GM21526 (cell line): ENCODE measurements at regions not wholly inside any gene's neighbourhood (a gene's known extent, or its start where the extent isn't known, plus 50 kb on each side); places are given as distances from the start of the nearest gene placed in this dataset.
"Not testable (repeated sequence)": the region's sequence is repeated elsewhere in the genome, so short reads cannot be mapped to it uniquely, and the experiment has no call there.

Experiments
- ATAC-seq: cut with Tn5 transposase; IDR thresholded peaks from one replicate; pipeline ENCODE4 v1.9.1; 2021; ENCODE audit warnings: moderate library complexity; ENCODE audit not compliant: unreplicated experiment, low FRiP score

DNA sequence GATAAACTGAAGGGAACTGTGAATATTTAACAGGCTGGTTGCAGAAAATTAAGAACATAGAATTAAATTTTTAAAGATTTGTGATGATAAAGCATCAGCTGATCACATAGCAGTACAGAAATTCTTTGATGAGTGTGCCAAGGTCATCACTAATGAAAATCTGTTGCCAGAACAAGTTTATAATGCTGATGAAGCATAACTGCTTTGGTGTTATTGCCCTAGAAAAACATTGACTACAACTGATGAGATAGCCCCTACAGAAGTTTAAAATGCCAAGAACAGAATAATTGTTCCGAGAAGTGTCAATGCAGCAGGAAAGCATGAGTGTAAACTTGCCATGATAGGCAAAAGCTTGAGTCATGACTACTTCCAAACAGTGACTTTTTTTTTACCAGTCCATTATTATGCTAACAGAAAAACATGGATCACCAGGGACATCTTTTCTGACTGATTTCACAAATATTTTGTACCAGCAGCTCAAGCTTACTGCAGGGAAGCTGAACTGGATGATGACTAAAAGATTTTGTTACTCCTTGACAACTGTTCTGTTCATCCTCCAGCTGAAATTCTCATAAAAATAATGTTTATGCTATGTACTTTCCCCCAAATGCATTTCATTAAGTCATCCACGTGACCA is 1136.6 kb downstream of the FAT4 start:
- ATAC-seq, result no peak

DNA sequence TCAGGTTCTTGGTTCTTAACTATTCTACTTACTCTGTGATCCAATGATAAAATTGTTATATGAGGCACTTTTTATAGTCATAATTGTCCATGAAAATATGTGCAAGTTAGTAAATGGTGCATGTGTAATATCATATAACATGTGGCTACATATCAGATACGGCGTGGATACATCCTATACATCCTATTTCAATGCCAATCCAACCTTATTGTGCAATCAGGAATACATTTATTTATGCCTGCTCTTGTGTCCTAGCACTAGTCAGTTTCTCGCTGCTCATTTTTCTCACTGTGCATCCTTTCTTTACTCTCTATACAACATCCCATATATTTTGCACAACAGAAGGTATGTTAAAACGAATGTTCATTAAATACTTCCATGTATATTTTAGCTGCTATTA is 1141.1 kb downstream of the FAT4 start:
- no peak for ATAC-seq

- ATAC-seq, result no peak
These were observed 1144.2 kb downstream of the FAT4 start for GRCh38 chr4:126458993-126459392.

DNA sequence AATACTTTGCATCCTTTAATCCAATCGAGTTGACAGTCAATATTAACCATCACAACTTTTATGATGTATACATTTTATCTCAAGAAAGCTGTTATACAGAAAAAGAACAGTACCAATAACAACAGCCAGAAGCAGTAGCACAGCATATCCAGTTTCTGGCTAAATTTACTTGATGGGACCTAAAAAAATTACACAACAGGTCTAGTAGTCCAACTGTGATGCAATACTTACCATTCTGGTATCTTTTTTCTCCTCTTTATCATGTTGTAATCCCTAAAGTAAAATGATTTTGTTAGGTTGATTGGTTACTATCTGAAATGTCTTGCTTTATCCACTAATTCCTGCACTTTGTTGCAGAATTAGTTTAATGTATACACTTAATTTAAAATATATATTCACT is 1150.6 kb downstream of the FAT4 start:
- no peak for ATAC-seq

GRCh38 chr4:126466848-126467247 is 1152.1 kb downstream of the FAT4 start:
- ATAC-seq, result no peak

GRCh38 chr4:126468144-126468543 is 1153.4 kb downstream of the FAT4 start:
- ATAC-seq, result no peak

- no peak for ATAC-seq
These were observed 1156.1 kb downstream of the FAT4 start for GRCh38 chr4:126470862-126471261.

DNA sequence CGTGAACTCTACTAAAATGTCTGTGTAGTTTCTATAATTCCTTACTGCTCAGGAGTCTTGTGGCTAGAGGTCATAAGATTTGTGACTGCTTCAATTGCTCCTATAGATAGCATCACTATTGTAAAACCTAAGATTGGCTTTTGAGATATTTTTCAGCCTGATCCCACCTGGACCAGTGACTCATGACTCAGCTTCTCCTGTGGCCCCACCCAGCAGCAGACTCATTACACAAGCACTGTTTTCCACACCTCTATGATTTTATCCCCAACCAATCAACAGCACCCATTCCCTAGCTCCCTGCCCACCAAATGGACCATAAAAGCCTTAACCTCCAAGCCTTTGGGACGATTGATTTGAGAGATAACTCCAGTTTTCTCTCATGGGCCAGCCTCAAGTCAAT is 1157.0 kb upstream of the INTU start:
- ATAC-seq, result no peak

DNA sequence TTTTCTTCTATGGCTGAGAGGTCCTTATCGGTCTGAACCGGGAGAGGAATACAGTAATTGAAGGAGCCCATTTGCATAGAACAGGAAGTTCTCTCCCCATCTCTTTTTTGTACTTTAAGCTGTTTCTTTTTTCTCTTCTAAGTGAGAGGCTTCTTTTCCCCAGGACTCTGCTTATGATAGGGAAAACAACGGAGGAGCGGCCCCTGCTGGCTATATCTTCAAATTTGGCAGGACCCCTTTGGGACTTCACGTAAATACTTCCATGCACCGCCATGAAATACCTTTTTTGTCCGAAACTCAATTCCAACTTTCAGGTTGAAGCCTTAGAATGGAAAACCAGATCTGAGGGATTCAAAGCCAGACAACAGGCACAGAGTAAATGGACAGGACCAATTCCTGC is 1153.0 kb upstream of the INTU start:
- ATAC-seq, result no peak

- no peak for ATAC-seq
These were observed 1150.4 kb upstream of the INTU start for GRCh38 chr4:126482311-126482710.

- ATAC-seq, result no peak
These were observed 1146.4 kb upstream of the INTU start for GRCh38 chr4:126486377-126486776.

DNA sequence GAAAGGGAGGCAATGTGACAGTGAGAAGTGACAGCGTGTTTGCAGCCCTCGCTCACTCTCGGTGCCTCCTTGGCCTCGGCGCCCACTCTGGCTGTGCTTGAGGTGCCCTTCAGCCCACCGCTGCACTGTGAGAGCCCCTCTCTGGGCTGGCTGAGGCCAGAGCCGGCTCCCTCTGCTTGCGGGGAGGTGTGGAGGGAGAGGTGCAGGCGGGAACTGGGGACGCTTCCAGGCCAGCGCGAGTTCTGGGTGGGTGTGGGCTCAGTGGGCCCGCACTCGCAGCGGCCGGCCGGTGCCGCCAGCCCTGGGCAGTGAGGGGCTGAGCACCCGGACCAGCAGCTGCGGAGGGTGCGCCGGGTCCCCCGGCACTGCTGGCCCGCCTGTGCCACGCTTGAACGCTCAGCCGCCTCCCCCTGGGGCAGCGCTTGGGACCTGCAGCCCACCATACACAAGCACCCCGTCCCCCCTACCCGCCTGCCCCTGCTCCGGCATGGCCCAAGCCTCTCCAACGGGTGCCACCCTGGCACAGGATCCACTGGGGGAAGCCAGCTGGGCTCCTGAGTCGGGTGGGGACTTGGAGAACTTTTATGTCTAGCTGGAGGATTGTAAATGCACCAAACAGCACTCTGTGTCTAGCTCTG is 1142.8 kb upstream of the INTU start:
- ATAC-seq, result no peak

- ATAC-seq, result no peak
These were observed 1137.5 kb upstream of the INTU start for GRCh38 chr4:126495163-126495752.

GRCh38 chr4:126512979-126513378 is 1119.8 kb upstream of the INTU start:
- ATAC-seq, result no peak

DNA sequence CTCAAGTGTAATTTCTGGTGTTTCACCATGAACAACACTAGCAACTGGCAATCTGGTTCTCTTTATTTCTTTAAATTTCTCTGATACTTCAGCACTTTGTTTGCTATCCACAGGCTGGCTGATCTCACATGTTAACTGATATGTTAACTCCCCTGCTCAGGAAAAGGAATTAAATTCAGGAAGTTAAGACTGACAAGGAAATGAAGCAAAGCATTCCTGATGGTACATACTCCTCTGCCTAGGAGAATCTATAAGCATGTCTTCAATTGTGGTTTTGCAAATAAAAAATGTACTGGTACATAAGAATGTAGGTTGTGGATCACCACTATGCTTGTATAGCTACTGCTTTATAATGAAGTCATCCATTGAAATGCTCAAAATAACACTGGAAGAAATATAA is 1119.2 kb upstream of the INTU start:
- ATAC-seq, result no peak

GRCh38 chr4:126520731-126521130 is 1112.0 kb upstream of the INTU start:
- ATAC-seq, result no peak

DNA sequence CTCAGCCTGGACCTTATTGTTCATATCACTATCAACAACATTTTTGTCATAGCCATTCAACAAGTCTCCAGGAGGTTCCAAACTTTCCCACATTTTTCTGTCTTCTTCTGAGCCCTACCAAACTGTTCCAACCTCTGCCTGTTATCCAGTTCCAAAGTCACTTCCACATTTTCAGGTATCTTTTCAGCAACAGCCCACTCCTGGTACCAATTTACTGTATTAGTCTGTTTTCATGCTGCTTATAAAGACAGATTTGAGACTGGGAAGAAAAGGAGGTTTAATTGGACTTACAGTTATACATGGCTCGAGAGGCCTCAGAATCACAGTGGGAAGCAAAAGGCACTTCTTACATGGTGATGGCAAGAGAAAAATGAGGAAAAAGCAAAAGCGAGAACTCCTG is 1107.4 kb upstream of the INTU start:
- not testable (repeated sequence) for ATAC-seq

GRCh38 chr4:126526335-126526734 is 1106.4 kb upstream of the INTU start:
- no peak for ATAC-seq

- no peak for ATAC-seq
These were observed 1102.8 kb upstream of the INTU start for GRCh38 chr4:126529997-126530396.

DNA sequence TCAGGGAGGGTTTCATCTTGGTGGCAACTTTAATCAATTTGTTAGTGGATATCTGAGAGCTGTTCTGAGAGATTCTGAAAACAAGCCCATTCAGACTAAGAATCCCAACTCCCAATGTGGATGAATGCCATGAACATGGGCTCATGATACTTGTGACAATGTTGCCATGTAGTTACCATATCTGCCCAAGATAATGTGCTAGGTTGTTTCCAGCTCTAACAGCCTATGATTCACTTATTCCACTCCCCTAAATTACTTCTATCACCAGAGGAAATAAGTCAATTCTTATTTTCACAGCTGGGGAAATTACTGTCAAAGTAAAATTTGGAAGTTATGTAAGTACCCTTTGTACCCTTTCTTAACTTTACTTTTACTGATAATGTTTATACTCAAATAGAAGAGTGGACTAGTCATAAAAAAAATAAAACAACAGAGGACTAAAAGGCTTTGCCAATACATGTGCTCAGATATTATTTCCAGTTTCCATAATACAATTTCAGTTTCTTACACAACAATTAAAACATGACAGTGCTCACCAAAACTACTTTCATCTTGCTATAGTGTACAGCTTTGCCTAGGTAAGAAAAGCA is 1101.7 kb upstream of the INTU start:
- no peak for ATAC-seq

DNA sequence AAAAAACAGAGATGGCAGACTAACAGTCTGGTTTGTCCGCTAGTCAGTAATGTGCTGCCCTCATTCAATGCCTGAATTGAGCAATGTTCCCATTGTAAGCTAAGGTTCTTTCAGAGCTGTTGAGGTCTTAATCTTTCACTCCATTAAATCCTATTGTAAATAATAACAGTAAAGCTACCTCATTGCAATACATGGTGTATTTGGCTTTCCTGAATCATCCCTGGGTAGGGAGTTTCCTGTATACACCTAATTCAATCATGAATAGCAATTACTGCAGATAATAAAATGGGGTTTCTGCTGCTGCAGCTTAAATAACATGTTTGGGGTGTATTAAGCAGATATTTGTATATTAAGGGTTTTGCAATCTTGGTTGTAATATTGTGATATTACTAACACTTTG is 1100.2 kb upstream of the INTU start:
- ATAC-seq, result no peak
